K562 (cell line): ENCODE measurements at regions not wholly inside any gene's neighbourhood (a gene's known extent, or its start where the extent isn't known, plus 50 kb on each side); places are given as distances from the start of the nearest gene placed in this dataset.

Experiments used
- ATAC-seq: fragments of 200-7000 bp; cut with Tn5 transposase; 3 replicates; pipeline ENCODE4 v1.9.1; 2020; ENCODE audit warnings: moderate library complexity
- BruUV-seq: library from RNA; stranded (reverse); fragments of 400-500 nt; replicated peaks from 2 replicates; lab custom pipeline; 2021; lab: Mats Ljungman, UMichigan
- CTCF ChIA-PET: fragments of 300-600 bp; formaldehyde crosslinking; extraction: SDS; loops from one replicate; lab custom pipeline; 2021; ENCODE audit warnings: low intra/inter-chr PET ratio; lab: Yijun Ruan, JAX
- POLR2A ChIA-PET: fragments of 300-600, 350-650 bp; sonication (Branson Sonifier 250); formaldehyde crosslinking; extraction: SDS; loops from one replicate; lab custom pipeline; 2021; ENCODE audit warnings: antibody characterized with exemption, inconsistent platforms; lab: Yijun Ruan, JAX
- DNase-seq, 4 experiments: peaks; one replicate each; pipeline versions ENCODE4 v3.0.0 to v3.0.0-alpha.2; 2011 to 2018; ENCODE audit warnings: low spot score in 3 of 4, mixed read lengths in 3 of 4; ENCODE audit errors: extremely low read depth in 1 of 4
- FAIRE-seq: peaks from 2 replicates; lab custom pipeline; 2011; peaks lifted over from hg19 to GRCh38; lab: Jason Lieb, UNC
- H2AFZ ChIP-seq: 2 replicates; pipeline ENCODE4 v1.6.0; 2011; ENCODE audit warnings: low read depth, low read length, control low read depth, inconsistent platforms
- H3K27ac ChIP-seq: fragments of 200-600 bp; 3 replicates; pipeline ENCODE4 v1.8.0; 2011; ENCODE audit warnings: low read depth, mild to moderate bottlenecking, control low read depth, inconsistent platforms, low read length, moderate library complexity, mixed read lengths; ENCODE audit errors: extremely low read depth
- H3K27me3 ChIP-seq, 2 experiments: fragments of 300-600 bp in 1 of 2; 2 replicates in 1 of 2; 3 replicates in 1 of 2; pipeline versions ENCODE4 v1.6.0 to v1.8.0; 2011; ENCODE audit warnings: inconsistent platforms in 2 of 2, low read length in 2 of 2, mild to moderate bottlenecking in 1 of 2, mixed read lengths in 1 of 2, moderate library complexity in 1 of 2; ENCODE audit not compliant: control insufficient read depth in 2 of 2, insufficient read depth in 2 of 2
- H3K36me3 ChIP-seq: fragments of 300-600 bp; 3 replicates; pipeline ENCODE4 v1.8.0; 2011; ENCODE audit warnings: mild to moderate bottlenecking, low read length, inconsistent platforms; ENCODE audit not compliant: control insufficient read depth, insufficient read depth
- H3K4me1 ChIP-seq, 2 experiments: fragments of 200-600 bp in 1 of 2; replicated peaks in 1 of 2; 2 replicates in 1 of 2; 3 replicates in 1 of 2; pipeline versions ENCODE4 v1.5.1 to v1.8.0; 2011; ENCODE audit warnings: inconsistent platforms in 2 of 2, low read length in 2 of 2, mild to moderate bottlenecking in 1 of 2, mixed read lengths in 1 of 2, moderate library complexity in 1 of 2; ENCODE audit not compliant: control insufficient read depth in 2 of 2, insufficient read depth in 2 of 2
- H3K4me2 ChIP-seq: 2 replicates; pipeline ENCODE4 v1.6.1; 2011; ENCODE audit warnings: low read length, control low read depth, inconsistent platforms, mixed read lengths; ENCODE audit not compliant: insufficient read depth
- H3K4me3 ChIP-seq: fragments of 200-600 bp; sonication (generic), shearing (Covaris generic); 2 replicates; pipeline ENCODE4 v1.5.1; 2016; ENCODE audit warnings: control low read depth, inconsistent platforms
- H3K79me2 ChIP-seq: fragments of 200-600 bp; 3 replicates; pipeline ENCODE4 v1.8.0; 2011; ENCODE audit warnings: low read length, inconsistent platforms; ENCODE audit not compliant: control insufficient read depth, insufficient read depth
- H3K9ac ChIP-seq, 2 experiments: 2 replicates each; pipeline versions ENCODE4 v1.6.0 to v1.6.1; 2011; ENCODE audit warnings: low read depth in 2 of 2, low read length in 2 of 2, control low read depth in 1 of 2, inconsistent platforms in 1 of 2, mild to moderate bottlenecking in 1 of 2, mixed read lengths in 1 of 2; ENCODE audit not compliant: insufficient read depth in 1 of 2
- H3K9me1 ChIP-seq: one replicate; pipeline ENCODE4 v1.6.0; 2011; ENCODE audit warnings: inconsistent platforms, mild to moderate bottlenecking, low read length, moderate library complexity; ENCODE audit not compliant: control insufficient read depth, insufficient read depth
- H3K9me3 ChIP-seq: replicated peaks from 2 replicates; pipeline ENCODE4 v1.5.1; 2011; ENCODE audit warnings: low read depth, low read length, inconsistent platforms; ENCODE audit not compliant: control insufficient read depth, insufficient read depth
- H4K20me1 ChIP-seq: replicated peaks from 2 replicates; pipeline ENCODE4 v1.6.1; 2011; ENCODE audit warnings: low read length, inconsistent platforms, mixed read lengths; ENCODE audit not compliant: control insufficient read depth, insufficient read depth
- ADNP ChIP-seq: fragments of 200-800 bp; sonication (Bioruptor generic); IDR thresholded peaks from 2 replicates; pipeline ENCODE4 v1.6.1; 2016; ENCODE audit warnings: missing genetic modification characterization, missing compliant biosample characterization
- CBX5 ChIP-seq: IDR thresholded peaks from 2 replicates; pipeline ENCODE4 v1.6.1; 2014; ENCODE audit warnings: low read depth, borderline replicate concordance
- CC2D1A ChIP-seq: fragments of 450-650 bp; IDR thresholded peaks from 2 replicates; pipeline ENCODE4 v1.6.1; 2017; ENCODE audit warnings: mild to moderate bottlenecking
- CREM ChIP-seq: IDR thresholded peaks from 2 replicates; pipeline ENCODE4 v1.6.1; 2014; ENCODE audit warnings: antibody characterized with exemption, low read depth
- ETV1 ChIP-seq: fragments of 450-650 bp; conservative IDR thresholded peaks from 2 replicates; pipeline ENCODE4 v1.6.1; 2016; ENCODE audit warnings: missing genetic modification characterization, control low read depth, low read depth, missing compliant biosample characterization
- HDGF ChIP-seq: fragments of 450-650 bp; IDR thresholded peaks from 2 replicates; pipeline ENCODE4 v1.6.1; 2016
- JUN ChIP-seq, 2 experiments: sonication (generic) in 1 of 2; formaldehyde crosslinking in 1 of 2; IDR thresholded peaks; 2 replicates each; pipeline versions ENCODE4 v1.6.1 to v1.8.0; 2012 to 2022; ENCODE audit warnings: borderline replicate concordance in 2 of 2, mild to moderate bottlenecking in 2 of 2, improper control_type of control experiment in 1 of 2, low read depth in 1 of 2, low read length in 1 of 2, missing genetic modification reagents in 1 of 2
- KLF16 ChIP-seq: IDR thresholded peaks from 2 replicates; pipeline ENCODE4 v1.6.1; 2016; ENCODE audit warnings: antibody characterized with exemption
- MAFF ChIP-seq: IDR thresholded peaks from 2 replicates; pipeline ENCODE4 v1.6.1; 2012; ENCODE audit warnings: low read length, improper control_type of control experiment
- NFYB ChIP-seq: IDR thresholded peaks from 2 replicates; pipeline ENCODE4 v1.6.1; 2011; ENCODE audit warnings: mild to moderate bottlenecking, moderate library complexity; ENCODE audit not compliant: insufficient read length; ENCODE audit errors: extremely low read depth
- PTTG1 ChIP-seq: fragments of 450-650 bp; IDR thresholded peaks from 2 replicates; pipeline ENCODE4 v1.6.1; 2016; ENCODE audit warnings: low read depth, mild to moderate bottlenecking, missing genetic modification characterization, missing compliant biosample characterization
- RFX1 ChIP-seq: fragments of 450-650 bp; IDR thresholded peaks from 2 replicates; pipeline ENCODE4 v1.6.1; 2016; ENCODE audit warnings: mild to moderate bottlenecking, moderate library complexity
- SETDB1 ChIP-seq: IDR thresholded peaks from one replicate; pipeline ENCODE4 v1.6.1; 2012; ENCODE audit warnings: low read length, control low read depth, inconsistent platforms
- SREBF2 ChIP-seq: sonication (generic); formaldehyde crosslinking; IDR thresholded peaks from 2 replicates; pipeline ENCODE4 v1.4.0; 2020; ENCODE audit warnings: mild to moderate bottlenecking, missing genetic modification reagents
- ZKSCAN8 ChIP-seq: fragments of 200-800 bp; sonication (Bioruptor generic); IDR thresholded peaks from 2 replicates; pipeline ENCODE4 v1.6.1; 2016; ENCODE audit warnings: missing genetic modification characterization, missing compliant biosample characterization
- ZNF133 ChIP-seq: fragments of 250-450 bp; sonication (Bioruptor Pico); IDR thresholded peaks from 2 replicates; pipeline ENCODE4 v1.4.0; 2020; ENCODE audit warnings: mild to moderate bottlenecking
- ZNF23 ChIP-seq: fragments of 250-450 bp; sonication (Bioruptor Pico); IDR thresholded peaks from 2 replicates; pipeline ENCODE4 v1.4.0; 2020; ENCODE audit warnings: mild to moderate bottlenecking
- ZNF347 ChIP-seq: fragments of 450-650 bp; formaldehyde crosslinking; IDR thresholded peaks from 2 replicates; pipeline ENCODE4 v1.4.0; 2020; ENCODE audit warnings: low read depth, mild to moderate bottlenecking, moderate library complexity
- WGBS: fragments of 100-300 bp; shearing (Covaris generic); methylation state at CpG from one replicate; pipeline ENCODE4 v1.1.6; 2016; ENCODE audit warnings: low coverage, mixed read lengths; ENCODE audit not compliant: insufficient coverage; ENCODE audit errors: missing lambda C conversion rate; 5-methylcytosine and 5-hydroxymethylcytosine counted together
- in situ Hi-C: fragments of 300-500 bp; cut with MboI; formaldehyde crosslinking; loops from 4 replicates; pipeline ENCODE4 v1.15.0; 2018; ENCODE audit warnings: inconsistent platforms, mixed read lengths
- intact Hi-C: fragments of 100-400 bp; cut with micrococcal nuclease; formaldehyde crosslinking; loops from 2 replicates; pipeline ENCODE4 v1.14.2; 2022
- TF ChIP-seq, protein P1 (sequence below): sonication (generic); formaldehyde crosslinking; IDR thresholded peaks from 2 replicates; pipeline ENCODE4 v1.8.0; 2023; ENCODE audit warnings: mild to moderate bottlenecking, missing genetic modification reagents

DNA sequence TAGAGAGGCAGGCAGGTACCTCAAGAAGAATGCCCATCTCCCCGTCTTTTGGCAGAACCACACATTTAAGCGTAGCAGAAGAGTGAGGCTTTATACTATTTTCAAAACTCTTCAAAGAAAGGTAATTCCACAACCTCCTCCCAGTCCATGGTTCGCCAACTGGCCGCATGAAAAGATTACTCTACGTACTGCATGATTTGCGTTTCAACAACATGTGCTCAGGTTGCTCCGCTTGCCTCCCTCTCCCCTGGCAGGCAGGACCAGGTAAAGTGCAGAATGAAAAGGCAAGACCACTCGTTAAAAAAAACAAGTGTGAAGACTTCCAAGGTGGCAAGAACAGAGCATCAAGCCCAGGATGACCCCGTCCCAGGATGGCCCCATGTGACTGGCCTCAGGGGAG lies 143.7 kb downstream of the SP3 start:
- TF ChIP-seq SREBF2 (CRISPR knock-in tag) (no peak), JUN (IDR thresholded peaks at IDR 0.05; ENCODE audit: borderline replicate concordance, low read depth, low read length) (no peak), JUN (CRISPR knock-in tag; IDR thresholded peaks at IDR 0.05; ENCODE audit: borderline replicate concordance) (no peak), KLF16 (no peak), ETV1 (tag) (no peak), SETDB1 (no peak), HDGF (no peak), PTTG1 (tag) (no peak), ZNF23 (CRISPR knock-in tag) (no peak), ADNP (tag) (no peak), ZNF133 (CRISPR knock-in tag) (no peak), CREM (no peak), ZNF347 (CRISPR knock-in tag) (no peak), CC2D1A (no peak), MAFF (no peak), RFX1 (no peak), NFYB (no peak), CBX5 (no peak), ZKSCAN8 (no peak)
- TF ChIP-seq, protein P1, sequence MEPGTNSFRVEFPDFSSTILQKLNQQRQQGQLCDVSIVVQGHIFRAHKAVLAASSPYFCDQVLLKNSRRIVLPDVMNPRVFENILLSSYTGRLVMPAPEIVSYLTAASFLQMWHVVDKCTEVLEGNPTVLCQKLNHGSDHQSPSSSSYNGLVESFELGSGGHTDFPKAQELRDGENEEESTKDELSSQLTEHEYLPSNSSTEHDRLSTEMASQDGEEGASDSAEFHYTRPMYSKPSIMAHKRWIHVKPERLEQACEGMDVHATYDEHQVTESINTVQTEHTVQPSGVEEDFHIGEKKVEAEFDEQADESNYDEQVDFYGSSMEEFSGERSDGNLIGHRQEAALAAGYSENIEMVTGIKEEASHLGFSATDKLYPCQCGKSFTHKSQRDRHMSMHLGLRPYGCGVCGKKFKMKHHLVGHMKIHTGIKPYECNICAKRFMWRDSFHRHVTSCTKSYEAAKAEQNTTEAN, result no peak

More for the DNA sequence above, 143.7 kb downstream of the SP3 start:
- H3K36me3 ChIP-seq, result no peaks in the 10 kb centered on the region
- no peaks in the 10 kb centered on the region for H3K9me1 ChIP-seq
- DNase-seq (no peak), FAIRE-seq (no peak), ATAC-seq (no peak)
- H3K79me2 ChIP-seq, result no peaks in the 10 kb centered on the region
- BruUV-seq, result no TSS peak
- peaks cover 23 to 44% of the 10 kb centered on the region in 2 experiments for H3K27me3 ChIP-seq
- CTCF ChIA-PET, result no interaction called here
- no peaks in the 10 kb centered on the region for H3K9me3 ChIP-seq
- H4K20me1 ChIP-seq, result no peaks in the 10 kb centered on the region
- peaks cover 0 to 11% of the 10 kb centered on the region in 2 experiments; a peak in 3 of 5 replicates for H3K4me1 ChIP-seq
- intact Hi-C loops, result no loop called here
- no peak overlapping the region for H3K9ac ChIP-seq
- 2% methylated on average over 9 of the region's 9 CpGs for WGBS
- in situ Hi-C loops, result no loop called here
- H3K4me3 ChIP-seq, result no peak overlapping the region
- no peak overlapping the region for H3K4me2 ChIP-seq
- no peak overlapping the region for H3K27ac ChIP-seq
- H2AFZ ChIP-seq, result no peak overlapping the region
- POLR2A ChIA-PET, result interaction anchor here (0.8 to 1.4 kb wide), 3 partner anchors 8 to 617 kb away, joined by 3 to 4 read pairs (median 3); no protein-coding TSS in a partner anchor
